ENCODE measurements at regions not wholly inside any gene's neighbourhood (a gene's known extent, or its start where the extent isn't known, plus 50 kb on each side); places are given as distances from the start of the nearest gene placed in this dataset.
"Not testable (repeated sequence)": the region's sequence is repeated elsewhere in the genome, so short reads cannot be mapped to it uniquely, and the experiment has no call there.

GRCh38 chr17:70388326-70388725 is 219.0 kb downstream of the KCNJ2 start:
- TF ChIP-seq ZFX (IDR thresholded peaks at IDR 0.05) (no peak), CTCF (conservative IDR thresholded peaks at IDR 0.05) (no peak)
- H3K27ac ChIP-seq, result no peak overlapping the region

GRCh38 chr17:70389232-70389757 is 220.0 kb downstream of the KCNJ2 start:
- not testable (repeated sequence) for H3K27ac ChIP-seq

GRCh38 chr17:70390049-70390448 is 220.7 kb downstream of the KCNJ2 start:
- TF ChIP-seq CTCF (conservative IDR thresholded peaks at IDR 0.05) (no peak), ZFX (IDR thresholded peaks at IDR 0.05) (no peak)
- H3K27ac ChIP-seq, result no peak overlapping the region

GRCh38 chr17:70394473-70395232 is 225.3 kb downstream of the KCNJ2 start:
- TF ChIP-seq CTCF (conservative IDR thresholded peaks at IDR 0.05) (no peak), ZFX (IDR thresholded peaks at IDR 0.05) (no peak)
- no peak overlapping the region for H3K27ac ChIP-seq

GRCh38 chr17:70405492-70406220 is 236.3 kb downstream of the KCNJ2 start:
- TF ChIP-seq ZFX (IDR thresholded peaks at IDR 0.05) (no peak), CTCF (conservative IDR thresholded peaks at IDR 0.05) (no peak)
- H3K27ac ChIP-seq, result no peak overlapping the region

GRCh38 chr17:70407506-70407905 is 238.2 kb downstream of the KCNJ2 start:
- H3K27ac ChIP-seq, result no peak overlapping the region
- TF ChIP-seq ZFX (IDR thresholded peaks at IDR 0.05) (no peak), CTCF (conservative IDR thresholded peaks at IDR 0.05) (no peak)

GRCh38 chr17:70408768-70409167 is 239.4 kb downstream of the KCNJ2 start:
- no peak overlapping the region for H3K27ac ChIP-seq
- no peak for TF ChIP-seq ZFX (IDR thresholded peaks at IDR 0.05)
- TF ChIP-seq CTCF (conservative IDR thresholded peaks at IDR 0.05), result no peak
